H9 (cell line): ENCODE measurements at regions not wholly inside any gene's neighbourhood (a gene's known extent, or its start where the extent isn't known, plus 50 kb on each side); places are given as distances from the start of the nearest gene placed in this dataset.

Experiments
- DNase-seq: peaks from one replicate; pipeline ENCODE4 v3.0.0-alpha.2; 2017
- H2AFZ ChIP-seq: one replicate; pipeline ENCODE4 v1.6.1; 2013; ENCODE audit warnings: mild to moderate bottlenecking, low read length, control low read depth, moderate library complexity
- H2AK5ac ChIP-seq: 2 replicates; pipeline ENCODE4 v1.6.1; 2013; ENCODE audit warnings: low read length, control low read depth, mixed read lengths; ENCODE audit not compliant: insufficient read length
- H2BK120ac ChIP-seq: one replicate; pipeline ENCODE4 v1.6.1; 2013; ENCODE audit warnings: low read depth, mild to moderate bottlenecking, low read length, control low read depth, inconsistent platforms; ENCODE audit not compliant: poor library complexity, severe bottlenecking
- H2BK12ac ChIP-seq: 2 replicates; pipeline ENCODE4 v1.6.1; 2013; ENCODE audit warnings: low read length, control low read depth, mixed read lengths, low read depth; ENCODE audit not compliant: insufficient read length
- H2BK15ac ChIP-seq: 2 replicates; pipeline ENCODE4 v1.6.1; 2013; ENCODE audit warnings: low read depth, low read length, control low read depth
- H2BK20ac ChIP-seq: one replicate; pipeline ENCODE4 v1.6.1; 2013; ENCODE audit warnings: low read depth, mild to moderate bottlenecking, low read length, control low read depth, inconsistent platforms; ENCODE audit not compliant: poor library complexity, severe bottlenecking
- H2BK5ac ChIP-seq: 2 replicates; pipeline ENCODE4 v1.6.1; 2013; ENCODE audit warnings: low read length, control low read depth, mixed read lengths; ENCODE audit not compliant: insufficient read length
- H3K14ac ChIP-seq: 2 replicates; pipeline ENCODE4 v1.6.1; 2013; ENCODE audit warnings: low read length, control low read depth; ENCODE audit not compliant: insufficient read depth
- H3K18ac ChIP-seq: 2 replicates; pipeline ENCODE4 v1.6.1; 2013; ENCODE audit warnings: low read depth, mild to moderate bottlenecking, mixed read lengths, low read length, control low read depth; ENCODE audit not compliant: insufficient read length
- H3K23ac ChIP-seq: 2 replicates; pipeline ENCODE4 v1.6.1; 2013; ENCODE audit warnings: low read length, control low read depth, mixed read lengths, low read depth; ENCODE audit not compliant: insufficient read length
- H3K23me2 ChIP-seq: 2 replicates; pipeline ENCODE4 v1.6.1; 2013; ENCODE audit warnings: low read depth, mild to moderate bottlenecking, mixed read lengths, low read length, control low read depth; ENCODE audit not compliant: insufficient read length, poor library complexity, severe bottlenecking
- H3K27ac ChIP-seq: 2 replicates; pipeline ENCODE4 v1.5.1; 2013; ENCODE audit warnings: low read length, control low read depth, mixed read lengths, low read depth; ENCODE audit not compliant: insufficient read length
- H3K27me3 ChIP-seq: 2 replicates; pipeline ENCODE4 v1.6.1; 2013; ENCODE audit warnings: low read length, control low read depth, inconsistent platforms; ENCODE audit not compliant: insufficient read depth
- H3K4ac ChIP-seq: 2 replicates; pipeline ENCODE4 v1.6.1; 2013; ENCODE audit warnings: low read depth, mild to moderate bottlenecking, control low read depth, inconsistent platforms, low read length, moderate library complexity
- H3K4me1 ChIP-seq: 2 replicates; pipeline ENCODE4 v1.6.1; 2013; ENCODE audit warnings: low read length, control low read depth, inconsistent platforms; ENCODE audit not compliant: insufficient read depth
- H3K4me2 ChIP-seq: 2 replicates; pipeline ENCODE4 v1.6.1; 2013; ENCODE audit warnings: low read length, control low read depth, mixed read lengths; ENCODE audit not compliant: insufficient read length, insufficient read depth
- H3K56ac ChIP-seq: 2 replicates; pipeline ENCODE4 v1.6.1; 2013; ENCODE audit warnings: low read depth, mild to moderate bottlenecking, mixed read lengths, low read length, control low read depth; ENCODE audit not compliant: insufficient read length
- H3K79me1 ChIP-seq: 2 replicates; pipeline ENCODE4 v1.6.1; 2013; ENCODE audit warnings: low read depth, mild to moderate bottlenecking, moderate library complexity, low read length, control low read depth, inconsistent platforms; ENCODE audit not compliant: insufficient read depth, poor library complexity, severe bottlenecking
- H3K79me2 ChIP-seq: 2 replicates; pipeline ENCODE4 v1.6.1; 2013; ENCODE audit warnings: low read length, control low read depth, inconsistent platforms; ENCODE audit not compliant: insufficient read depth
- H3K9ac ChIP-seq: 2 replicates; pipeline ENCODE4 v1.6.1; 2013; ENCODE audit warnings: low read length, control low read depth, mixed read lengths; ENCODE audit not compliant: insufficient read length; ENCODE audit errors: extremely low read depth
- H3K9me3 ChIP-seq: one replicate; pipeline ENCODE4 v1.6.1; 2013; ENCODE audit warnings: low read depth, low read length, inconsistent platforms; ENCODE audit not compliant: control insufficient read depth
- H3T11ph ChIP-seq: one replicate; pipeline ENCODE4 v1.6.1; 2013; ENCODE audit warnings: mild to moderate bottlenecking, low read length, control low read depth, inconsistent platforms
- H4K20me1 ChIP-seq: one replicate; pipeline ENCODE4 v1.6.1; 2013; ENCODE audit not compliant: control insufficient read depth, insufficient read length, insufficient read depth
- H4K5ac ChIP-seq: 2 replicates; pipeline ENCODE4 v1.6.1; 2013; ENCODE audit warnings: low read depth, mild to moderate bottlenecking, mixed read lengths, low read length, control low read depth; ENCODE audit not compliant: insufficient read length
- H4K8ac ChIP-seq: replicated peaks from 2 replicates; pipeline ENCODE4 v1.6.1; 2013; ENCODE audit warnings: low read length, control low read depth, mixed read lengths, low read depth; ENCODE audit not compliant: insufficient read length
- H4K91ac ChIP-seq: 2 replicates; pipeline ENCODE4 v1.6.1; 2013; ENCODE audit warnings: low read depth, mild to moderate bottlenecking, moderate library complexity, mixed read lengths, low read length, control low read depth; ENCODE audit not compliant: insufficient read length
- H3K27ac Mint-ChIP-seq, 3 experiments: 2 replicates in 2 of 3; 3 replicates in 1 of 3; pipeline ENCODE4 v1.8.0; 2020 to 2021; ENCODE audit warnings: mixed read lengths in 3 of 3, mild to moderate bottlenecking in 1 of 3, moderate library complexity in 1 of 3
- H3K27me3 Mint-ChIP-seq: 2 replicates; pipeline ENCODE4 v1.8.0; 2021; ENCODE audit warnings: low read depth, mild to moderate bottlenecking, moderate library complexity, mixed read lengths
- H3K36me3 Mint-ChIP-seq, 3 experiments: 2 replicates in 2 of 3; 3 replicates in 1 of 3; pipeline ENCODE4 v1.8.0; 2020 to 2021; ENCODE audit warnings: low read depth in 3 of 3, mixed read lengths in 3 of 3; ENCODE audit not compliant: insufficient read depth in 1 of 3
- H3K4me1 Mint-ChIP-seq, 2 experiments: 2 replicates each; pipeline ENCODE4 v1.8.0; 2020; ENCODE audit warnings: mixed read lengths in 2 of 2
- H3K4me3 Mint-ChIP-seq, 2 experiments: 2 replicates in 1 of 2; 3 replicates in 1 of 2; pipeline ENCODE4 v1.8.0; 2020 to 2021; ENCODE audit warnings: mild to moderate bottlenecking in 2 of 2, mixed read lengths in 2 of 2, moderate library complexity in 1 of 2
- H3K9me3 Mint-ChIP-seq, 2 experiments: 2 replicates in 1 of 2; 3 replicates in 1 of 2; pipeline ENCODE4 v1.8.0; 2020; ENCODE audit warnings: mild to moderate bottlenecking in 2 of 2, mixed read lengths in 2 of 2, moderate library complexity in 1 of 2
- CTCF ChIP-seq: fragments of 200-600 bp; sonication (generic); conservative IDR thresholded peaks from 3 replicates; pipeline ENCODE4 v1.8.0; 2021; ENCODE audit warnings: antibody characterized with exemption, mild to moderate bottlenecking

GRCh38 chr5:15373151-15373550 is 126.8 kb upstream of the FBXL7 start:
- DNase-seq, result no peak
- Histone ChIP-seq H3K9ac (no peak overlapping the region), H3K4ac (no peak overlapping the region), H3K56ac (no peak overlapping the region), H4K8ac (no peak overlapping the region), H3K27me3 (no peaks in the 10 kb centered on the region), H2BK12ac (no peak overlapping the region), H3T11ph (no peak overlapping the region), H2BK120ac (no peak overlapping the region), H3K23ac (no peak overlapping the region), H4K91ac (no peak overlapping the region), H3K4me2 (no peak overlapping the region), H3K18ac (no peak overlapping the region), H3K14ac (no peak overlapping the region), H3K9me3 (no peaks in the 10 kb centered on the region), H2BK20ac (no peak overlapping the region), H3K23me2 (no peaks in the 10 kb centered on the region), H2AK5ac (no peak overlapping the region), H2BK15ac (no peak overlapping the region), H3K27ac (no peak overlapping the region), H3K79me1 (no peaks in the 10 kb centered on the region), H4K5ac (no peak overlapping the region), H2AFZ (no peak overlapping the region), H3K4me1 (no peaks in the 10 kb centered on the region), H3K79me2 (no peaks in the 10 kb centered on the region), H2BK5ac (no peak overlapping the region), H4K20me1 (no peaks in the 10 kb centered on the region)
- H3K4me3 Mint-ChIP-seq, result no peak overlapping the region
- no peak overlapping the region for H3K27ac Mint-ChIP-seq
- H3K27me3 Mint-ChIP-seq, result no peaks in the 10 kb centered on the region; the same call in none of the 2 replicates
- no peaks in the 10 kb centered on the region for H3K36me3 Mint-ChIP-seq
- TF ChIP-seq CTCF, result no peak
- no peaks in the 10 kb centered on the region for H3K9me3 Mint-ChIP-seq
- H3K4me1 Mint-ChIP-seq, result 0 out of 4 replicates have a peak, but pooled peaks cover 0 to 4% of the 10 kb centered on the region in 2 experiments
